Mammary epithelial cell (primary cell): ENCODE measurements at regions not wholly inside any gene's neighbourhood (a gene's known extent, or its start where the extent isn't known, plus 50 kb on each side); places are given as distances from the start of the nearest gene placed in this dataset.

Source experiments
- EZH2 ChIP-seq: IDR thresholded peaks from 2 replicates; pipeline ENCODE4 v1.6.1; 2012; ENCODE audit warnings: low read length, inconsistent platforms, borderline replicate concordance
- TF ChIP-seq, protein P1 (sequence below), 2 donors: IDR thresholded peaks in 1 of 2; conservative IDR thresholded peaks in 1 of 2; 2 replicates each; pipeline ENCODE4 v1.5.1; 2011 to 2012; ENCODE audit warnings: inconsistent platforms in 2 of 2, low read length in 2 of 2, mild to moderate bottlenecking in 2 of 2, control low read depth in 1 of 2, low read depth in 1 of 2; ENCODE audit not compliant: insufficient read depth in 1 of 2; ENCODE audit errors: extremely low read depth in 1 of 2

DNA sequence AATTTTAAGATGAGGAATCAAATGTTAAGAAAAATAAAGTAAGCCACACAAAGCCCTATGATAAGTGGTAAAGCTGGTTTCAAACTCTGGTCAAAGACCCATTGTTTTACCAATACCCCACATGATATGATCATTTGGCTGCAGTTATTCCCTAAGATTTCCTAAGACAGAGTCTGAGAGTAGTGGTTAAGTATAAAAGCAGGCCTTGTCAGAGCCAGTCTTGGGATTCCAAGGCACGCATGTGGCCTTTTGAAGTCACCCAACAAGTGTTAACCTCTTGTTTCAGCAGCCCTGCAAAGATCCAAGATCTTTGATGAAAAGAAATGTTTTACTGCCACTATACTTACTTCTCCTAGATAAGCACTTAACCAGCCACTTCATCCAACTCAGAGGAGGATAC, 159.2 kb downstream of the SIPA1L2 start:
- TF ChIP-seq, protein P1, sequence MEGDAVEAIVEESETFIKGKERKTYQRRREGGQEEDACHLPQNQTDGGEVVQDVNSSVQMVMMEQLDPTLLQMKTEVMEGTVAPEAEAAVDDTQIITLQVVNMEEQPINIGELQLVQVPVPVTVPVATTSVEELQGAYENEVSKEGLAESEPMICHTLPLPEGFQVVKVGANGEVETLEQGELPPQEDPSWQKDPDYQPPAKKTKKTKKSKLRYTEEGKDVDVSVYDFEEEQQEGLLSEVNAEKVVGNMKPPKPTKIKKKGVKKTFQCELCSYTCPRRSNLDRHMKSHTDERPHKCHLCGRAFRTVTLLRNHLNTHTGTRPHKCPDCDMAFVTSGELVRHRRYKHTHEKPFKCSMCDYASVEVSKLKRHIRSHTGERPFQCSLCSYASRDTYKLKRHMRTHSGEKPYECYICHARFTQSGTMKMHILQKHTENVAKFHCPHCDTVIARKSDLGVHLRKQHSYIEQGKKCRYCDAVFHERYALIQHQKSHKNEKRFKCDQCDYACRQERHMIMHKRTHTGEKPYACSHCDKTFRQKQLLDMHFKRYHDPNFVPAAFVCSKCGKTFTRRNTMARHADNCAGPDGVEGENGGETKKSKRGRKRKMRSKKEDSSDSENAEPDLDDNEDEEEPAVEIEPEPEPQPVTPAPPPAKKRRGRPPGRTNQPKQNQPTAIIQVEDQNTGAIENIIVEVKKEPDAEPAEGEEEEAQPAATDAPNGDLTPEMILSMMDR (conservative IDR thresholded peaks at IDR 0.05 in 1 of 2, IDR thresholded peaks at IDR 0.05 in 1 of 2; ENCODE audit: extremely low read depth in 1 of 2, insufficient read depth in 1 of 2, low read depth in 1 of 2, low read length in 2 of 2), result no peak
- TF ChIP-seq EZH2, result no peak
